ENCODE measurements at regions not wholly inside any gene's neighbourhood (a gene's known extent, or its start where the extent isn't known, plus 50 kb on each side); places are given as distances from the start of the nearest gene placed in this dataset.

DNA sequence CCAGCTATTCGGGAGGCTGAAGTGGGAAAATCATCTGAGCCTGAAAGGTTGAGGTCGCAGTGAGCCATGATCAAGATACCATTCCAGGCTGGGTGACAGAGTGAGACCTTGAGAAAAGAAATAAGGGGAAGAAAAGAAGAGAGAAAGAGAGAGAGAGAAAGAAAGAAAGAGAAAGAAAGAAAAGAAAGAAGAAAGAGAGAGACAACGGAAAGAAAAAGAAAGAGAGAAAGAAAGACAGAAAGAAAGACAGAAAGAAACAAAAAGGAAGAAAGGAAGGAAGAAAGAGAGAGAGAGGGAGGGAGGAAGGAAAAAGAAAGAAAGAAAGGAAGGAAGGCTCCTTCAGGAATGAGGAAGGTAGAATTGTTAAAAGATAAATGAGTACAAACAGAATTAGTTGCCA is 84.5 kb downstream of the RPL22L1 start:
- TF ChIP-seq, protein P1, sequence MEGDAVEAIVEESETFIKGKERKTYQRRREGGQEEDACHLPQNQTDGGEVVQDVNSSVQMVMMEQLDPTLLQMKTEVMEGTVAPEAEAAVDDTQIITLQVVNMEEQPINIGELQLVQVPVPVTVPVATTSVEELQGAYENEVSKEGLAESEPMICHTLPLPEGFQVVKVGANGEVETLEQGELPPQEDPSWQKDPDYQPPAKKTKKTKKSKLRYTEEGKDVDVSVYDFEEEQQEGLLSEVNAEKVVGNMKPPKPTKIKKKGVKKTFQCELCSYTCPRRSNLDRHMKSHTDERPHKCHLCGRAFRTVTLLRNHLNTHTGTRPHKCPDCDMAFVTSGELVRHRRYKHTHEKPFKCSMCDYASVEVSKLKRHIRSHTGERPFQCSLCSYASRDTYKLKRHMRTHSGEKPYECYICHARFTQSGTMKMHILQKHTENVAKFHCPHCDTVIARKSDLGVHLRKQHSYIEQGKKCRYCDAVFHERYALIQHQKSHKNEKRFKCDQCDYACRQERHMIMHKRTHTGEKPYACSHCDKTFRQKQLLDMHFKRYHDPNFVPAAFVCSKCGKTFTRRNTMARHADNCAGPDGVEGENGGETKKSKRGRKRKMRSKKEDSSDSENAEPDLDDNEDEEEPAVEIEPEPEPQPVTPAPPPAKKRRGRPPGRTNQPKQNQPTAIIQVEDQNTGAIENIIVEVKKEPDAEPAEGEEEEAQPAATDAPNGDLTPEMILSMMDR (IDR thresholded peaks at IDR 0.05; ENCODE audit: insufficient read depth, low read length, poor library complexity, severe bottlenecking): no peak
- no peak for TF ChIP-seq EZH2phosphoT487 (conservative IDR thresholded peaks at IDR 0.05; ENCODE audit: low read length)

All from SU-DHL-6 (cell line).